ENCODE measurements at regions not wholly inside any gene's neighbourhood (a gene's known extent, or its start where the extent isn't known, plus 50 kb on each side); places are given as distances from the start of the nearest gene placed in this dataset.

DNA sequence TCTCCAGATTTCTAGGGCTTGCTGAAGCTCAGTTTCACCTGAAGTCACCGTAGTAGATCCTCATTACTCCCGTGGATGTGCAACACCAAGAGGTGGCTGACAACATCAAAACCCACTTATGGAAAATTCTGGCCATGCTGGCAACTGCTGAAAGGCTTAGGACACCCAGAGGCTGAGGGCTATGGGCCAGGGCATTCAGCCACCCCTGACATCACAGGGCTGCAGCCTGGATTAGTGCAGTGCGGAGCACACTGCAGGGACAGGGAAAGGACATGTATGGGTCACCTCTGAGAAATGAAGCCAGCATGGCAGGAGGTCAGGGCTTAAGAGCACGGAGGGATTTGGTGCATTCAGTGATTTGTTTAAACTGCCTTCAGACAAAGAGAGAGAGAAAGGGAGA lies 300.6 kb downstream of the TDRD15 start:
- TF ChIP-seq CTCF (IDR thresholded peaks at IDR 0.05 in 4 of 5, conservative IDR thresholded peaks at IDR 0.05 in 1 of 5) (no peak), POLR2A (IDR thresholded peaks at IDR 0.05) (no peak)

Data from gastrocnemius medialis (tissue), 4 donors.